Liver (tissue), 3 donors: ENCODE measurements at regions not wholly inside any gene's neighbourhood (a gene's known extent, or its start where the extent isn't known, plus 50 kb on each side); places are given as distances from the start of the nearest gene placed in this dataset.

ENCODE experiments used
- ATF3 ChIP-seq: IDR thresholded peaks from 2 replicates; pipeline ENCODE4 v1.6.1; 2016; ENCODE audit warnings: antibody characterized with exemption
- CTCF ChIP-seq: fragments of 150-350 bp; IDR thresholded peaks from 2 replicates; pipeline ENCODE4 v1.5.1; 2017; ENCODE audit warnings: improper control_type of control experiment, low read depth, low read length; ENCODE audit not compliant: missing input control
- MAX ChIP-seq: IDR thresholded peaks from 2 replicates; pipeline ENCODE4 v1.6.1; 2016; ENCODE audit warnings: antibody characterized with exemption
- RAD21 ChIP-seq, 2 donors: IDR thresholded peaks; 2 replicates each; pipeline ENCODE4 v1.6.1; 2016; ENCODE audit warnings: antibody characterized with exemption in 2 of 2, mild to moderate bottlenecking in 2 of 2
- SP1 ChIP-seq: IDR thresholded peaks from 2 replicates; pipeline ENCODE4 v1.6.1; 2018; ENCODE audit warnings: antibody characterized with exemption, mild to moderate bottlenecking
- TAF1 ChIP-seq: conservative IDR thresholded peaks from 2 replicates; pipeline ENCODE4 v1.6.1; 2016; ENCODE audit warnings: antibody characterized with exemption, mild to moderate bottlenecking
- donor health status: healthy.
- donor health status: healthy.

- no peak for TF ChIP-seq TAF1
- TF ChIP-seq CTCF: no peak
- TF ChIP-seq SP1: no peak
- no peak for TF ChIP-seq RAD21 (IDR thresholded peaks at IDR 0.05)
- TF ChIP-seq MAX: no peak
- no peak for TF ChIP-seq ATF3
Observed at GRCh38 chr19:31180907-31181306, 168.3 kb downstream of the TSHZ3 start.
